KBM-7 (cell line): ENCODE measurements at regions not wholly inside any gene's neighbourhood (a gene's known extent, or its start where the extent isn't known, plus 50 kb on each side); places are given as distances from the start of the nearest gene placed in this dataset.

ENCODE experiments used
- DNase-seq: peaks from one replicate; pipeline ENCODE4 v3.0.0-alpha.2; 2015
- in situ Hi-C: fragments of 300-500 bp; cut with MboI; formaldehyde crosslinking; loops from 2 replicates; pipeline ENCODE4 v1.14.3; 2020; ENCODE audit warnings: low sequenced_read_pairs, low pct_unique_long_range_greater_than_20kb, mixed read lengths

- DNase-seq, result peak; percentile 37
- in situ Hi-C loops, result no loop called here
Measured at GRCh38 chr3:43879166-43879565, 188.4 kb downstream of the ABHD5 start.

- DNase-seq, result no peak
- in situ Hi-C loops, result no loop called here
Measured at GRCh38 chr3:43882976-43883680, 192.4 kb downstream of the ABHD5 start.

GRCh38 chr3:43883729-43884396 is 193.1 kb downstream of the ABHD5 start:
- DNase-seq, result no peak

GRCh38 chr3:43884581-43884980 is 193.8 kb downstream of the ABHD5 start:
- in situ Hi-C loops, result no loop called here
- no peak for DNase-seq

More at GRCh38 chr3:43883729-43884396, 193.1 kb downstream of the ABHD5 start:
- in situ Hi-C loops, result no loop called here

GRCh38 chr3:43885908-43886618 is 195.3 kb downstream of the ABHD5 start:
- DNase-seq, result no peak
- in situ Hi-C loops, result no loop called here

GRCh38 chr3:43892061-43892460 is 201.3 kb downstream of the ABHD5 start:
- no peak for DNase-seq
- in situ Hi-C loops, result no loop called here

GRCh38 chr3:43892526-43892925 is 201.8 kb downstream of the ABHD5 start:
- peak; percentile 80 for DNase-seq

GRCh38 chr3:43893727-43894126 is 203.0 kb downstream of the ABHD5 start:
- DNase-seq, result no peak
- in situ Hi-C loops, result no loop called here

More at GRCh38 chr3:43892526-43892925, 201.8 kb downstream of the ABHD5 start:
- in situ Hi-C loops, result no loop called here

GRCh38 chr3:43894176-43895049 is 203.7 kb downstream of the ABHD5 start:
- DNase-seq, result no peak
- in situ Hi-C loops, result no loop called here

GRCh38 chr3:43895573-43895972 is 204.8 kb downstream of the ABHD5 start:
- no peak for DNase-seq
- in situ Hi-C loops, result no loop called here

GRCh38 chr3:43902415-43902814 is 211.7 kb downstream of the ABHD5 start:
- DNase-seq, result no peak
- in situ Hi-C loops, result no loop called here

- in situ Hi-C loops, result no loop called here
Measured at GRCh38 chr3:43905157-43905556, 214.4 kb downstream of the ABHD5 start.

GRCh38 chr3:43906849-43907507 is 216.2 kb downstream of the ABHD5 start:
- no peak for DNase-seq
- in situ Hi-C loops, result no loop called here

More at GRCh38 chr3:43905157-43905556, 214.4 kb downstream of the ABHD5 start:
- DNase-seq, result no peak

GRCh38 chr3:43907508-43907858 is 216.7 kb downstream of the ABHD5 start:
- in situ Hi-C loops, result no loop called here
- DNase-seq, result peak; percentile 73

GRCh38 chr3:43908456-43908855 is 217.7 kb downstream of the ABHD5 start:
- in situ Hi-C loops, result no loop called here
- no peak for DNase-seq

GRCh38 chr3:43909149-43909548 is 218.4 kb downstream of the ABHD5 start:
- no peak for DNase-seq

GRCh38 chr3:43910750-43911149 is 220.0 kb downstream of the ABHD5 start:
- peak; percentile 86 for DNase-seq
- in situ Hi-C loops, result no loop called here

More at GRCh38 chr3:43909149-43909548, 218.4 kb downstream of the ABHD5 start:
- in situ Hi-C loops, result no loop called here

- no peak for DNase-seq
- in situ Hi-C loops, result no loop called here
Measured at GRCh38 chr3:43913036-43913948, 222.6 kb downstream of the ABHD5 start.
